Neutrophil (primary cell): ENCODE measurements at regions not wholly inside any gene's neighbourhood (a gene's known extent, or its start where the extent isn't known, plus 50 kb on each side); places are given as distances from the start of the nearest gene placed in this dataset.

Experiments
- H3K27ac ChIP-seq: fragments of 200-600 bp; sonication (generic); 2 replicates; pipeline ENCODE4 v1.5.1; 2016; ENCODE audit warnings: mild to moderate bottlenecking, moderate library complexity
- H3K27me3 ChIP-seq: fragments of 200-600 bp; sonication (generic); 2 replicates; pipeline ENCODE4 v1.6.0; 2016; ENCODE audit warnings: mild to moderate bottlenecking
- H3K36me3 ChIP-seq: fragments of 200-600 bp; sonication (generic); 2 replicates; pipeline ENCODE4 v1.5.1; 2017
- H3K4me1 ChIP-seq, 2 experiments: fragments of 200-600 bp in 1 of 2; sonication (generic) in 1 of 2; 1 replicate in 1 of 2; 2 replicates in 1 of 2; pipeline versions ENCODE4 v1.5.1 to v1.6.1; 2013 to 2016; ENCODE audit warnings: low read depth in 1 of 2, low read length in 1 of 2, mild to moderate bottlenecking in 1 of 2, moderate library complexity in 1 of 2; ENCODE audit not compliant: control insufficient read depth in 1 of 2, insufficient read depth in 1 of 2
- H3K4me3 ChIP-seq, 2 experiments: fragments of 200-600 bp in 1 of 2; sonication (generic) in 1 of 2; 1 replicate in 1 of 2; 2 replicates in 1 of 2; pipeline ENCODE4 v1.5.1; 2013 to 2016; ENCODE audit warnings: low read depth in 1 of 2, low read length in 1 of 2, mild to moderate bottlenecking in 1 of 2, moderate library complexity in 1 of 2
- H3K9me3 ChIP-seq: fragments of 200-600 bp; sonication (generic); 2 replicates; pipeline ENCODE4 v1.5.1; 2016
- CTCF ChIP-seq: fragments of 200-600 bp; sonication (generic); IDR thresholded peaks from 2 replicates; pipeline ENCODE4 v1.5.1; 2016; ENCODE audit warnings: antibody characterized with exemption

GRCh38 chr11:116353589-116353988 lies 419.2 kb downstream of the BUD13 start:
- peaks cover 15% of the 10 kb centered on the region for H3K27me3 ChIP-seq
- no peaks in the 10 kb centered on the region for H3K36me3 ChIP-seq
- H3K4me3 ChIP-seq, result no peak overlapping the region
- H3K9me3 ChIP-seq, result no peaks in the 10 kb centered on the region
- no peaks in the 10 kb centered on the region for H3K4me1 ChIP-seq
- TF ChIP-seq CTCF, result no peak
- H3K27ac ChIP-seq, result no peak overlapping the region

GRCh38 chr11:116352881-116353280 lies 419.9 kb downstream of the BUD13 start:
- Histone ChIP-seq H3K9me3 (no peaks in the 10 kb centered on the region), H3K27me3 (peaks cover 8% of the 10 kb centered on the region), H3K4me1 (no peaks in the 10 kb centered on the region), H3K36me3 (no peaks in the 10 kb centered on the region), H3K27ac (no peak overlapping the region), H3K4me3 (no peak overlapping the region)
- TF ChIP-seq CTCF, result no peak

GRCh38 chr11:116348226-116348625 lies 424.6 kb downstream of the BUD13 start:
- TF ChIP-seq CTCF, result no peak
- Histone ChIP-seq H3K27me3 (no peaks in the 10 kb centered on the region), H3K36me3 (no peaks in the 10 kb centered on the region)

GRCh38 chr11:116345575-116345974 lies 427.2 kb downstream of the BUD13 start:
- no peaks in the 10 kb centered on the region for H3K4me1 ChIP-seq
- no peak for TF ChIP-seq CTCF
- no peak overlapping the region for H3K27ac ChIP-seq
- H3K9me3 ChIP-seq, result no peaks in the 10 kb centered on the region
- no peaks in the 10 kb centered on the region for H3K36me3 ChIP-seq
- H3K4me3 ChIP-seq, result no peak overlapping the region
- no peaks in the 10 kb centered on the region for H3K27me3 ChIP-seq

More at GRCh38 chr11:116348226-116348625, 424.6 kb downstream of the BUD13 start:
- H3K9me3 ChIP-seq, result no peaks in the 10 kb centered on the region
- no peaks in the 10 kb centered on the region for H3K4me1 ChIP-seq
- H3K4me3 ChIP-seq, result no peak overlapping the region
- no peak overlapping the region for H3K27ac ChIP-seq

- Histone ChIP-seq H3K27ac (no peak overlapping the region), H3K27me3 (no peaks in the 10 kb centered on the region), H3K36me3 (no peaks in the 10 kb centered on the region), H3K9me3 (no peaks in the 10 kb centered on the region), H3K4me3 (no peak overlapping the region), H3K4me1 (no peaks in the 10 kb centered on the region)
- TF ChIP-seq CTCF, result no peak
Measured at GRCh38 chr11:116344601-116345000, 428.2 kb downstream of the BUD13 start.

- H3K27ac ChIP-seq, result no peak overlapping the region
- H3K4me3 ChIP-seq, result no peak overlapping the region
- no peak for TF ChIP-seq CTCF
- H3K4me1 ChIP-seq, result no peaks in the 10 kb centered on the region
- H3K9me3 ChIP-seq, result no peaks in the 10 kb centered on the region
- no peaks in the 10 kb centered on the region for H3K27me3 ChIP-seq
- no peaks in the 10 kb centered on the region for H3K36me3 ChIP-seq
Measured at GRCh38 chr11:116343270-116343669, 429.5 kb downstream of the BUD13 start.
